DND-41 (cell line): ENCODE measurements at regions not wholly inside any gene's neighbourhood (a gene's known extent, or its start where the extent isn't known, plus 50 kb on each side); places are given as distances from the start of the nearest gene placed in this dataset.

Experiments used
- EZH2 ChIP-seq: IDR thresholded peaks from 3 replicates; pipeline ENCODE4 v1.6.1; 2012; ENCODE audit warnings: borderline replicate concordance, low read depth, mild to moderate bottlenecking, moderate library complexity, low read length, inconsistent platforms; ENCODE audit not compliant: severe bottlenecking
- TF ChIP-seq, protein P1 (sequence below): IDR thresholded peaks from 2 replicates; pipeline ENCODE4 v1.5.1; 2012; ENCODE audit warnings: borderline replicate concordance, low read length, moderate library complexity, mild to moderate bottlenecking; ENCODE audit not compliant: poor library complexity, severe bottlenecking; ENCODE audit errors: extremely low read depth

DNA sequence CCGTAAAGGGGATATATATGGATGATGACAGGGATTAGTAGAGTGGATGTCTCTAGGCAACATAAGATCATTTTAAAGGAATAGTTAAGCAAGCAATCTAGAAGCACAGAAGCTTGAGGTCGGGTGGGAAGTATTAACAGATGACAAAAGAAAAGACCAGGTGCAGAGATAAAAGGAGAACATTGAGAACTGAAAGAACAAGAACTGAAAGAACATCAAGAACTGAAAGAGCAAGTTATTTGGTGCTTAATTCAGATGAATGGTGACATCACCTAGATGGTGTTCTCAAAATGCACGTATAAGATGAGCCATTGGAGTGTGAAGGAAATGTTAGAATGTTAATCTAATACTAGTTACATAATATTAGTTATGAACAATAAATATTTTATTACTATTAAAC lies 224.0 kb upstream of the PDE3A start:
- TF ChIP-seq, protein P1, sequence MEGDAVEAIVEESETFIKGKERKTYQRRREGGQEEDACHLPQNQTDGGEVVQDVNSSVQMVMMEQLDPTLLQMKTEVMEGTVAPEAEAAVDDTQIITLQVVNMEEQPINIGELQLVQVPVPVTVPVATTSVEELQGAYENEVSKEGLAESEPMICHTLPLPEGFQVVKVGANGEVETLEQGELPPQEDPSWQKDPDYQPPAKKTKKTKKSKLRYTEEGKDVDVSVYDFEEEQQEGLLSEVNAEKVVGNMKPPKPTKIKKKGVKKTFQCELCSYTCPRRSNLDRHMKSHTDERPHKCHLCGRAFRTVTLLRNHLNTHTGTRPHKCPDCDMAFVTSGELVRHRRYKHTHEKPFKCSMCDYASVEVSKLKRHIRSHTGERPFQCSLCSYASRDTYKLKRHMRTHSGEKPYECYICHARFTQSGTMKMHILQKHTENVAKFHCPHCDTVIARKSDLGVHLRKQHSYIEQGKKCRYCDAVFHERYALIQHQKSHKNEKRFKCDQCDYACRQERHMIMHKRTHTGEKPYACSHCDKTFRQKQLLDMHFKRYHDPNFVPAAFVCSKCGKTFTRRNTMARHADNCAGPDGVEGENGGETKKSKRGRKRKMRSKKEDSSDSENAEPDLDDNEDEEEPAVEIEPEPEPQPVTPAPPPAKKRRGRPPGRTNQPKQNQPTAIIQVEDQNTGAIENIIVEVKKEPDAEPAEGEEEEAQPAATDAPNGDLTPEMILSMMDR: no peak
- no peak for TF ChIP-seq EZH2
